Mucosa of gallbladder (tissue), 1 donor: ENCODE measurements at regions not wholly inside any gene's neighbourhood (a gene's known extent, or its start where the extent isn't known, plus 50 kb on each side); places are given as distances from the start of the nearest gene placed in this dataset.
"Not testable (repeated sequence)": the region's sequence is repeated elsewhere in the genome, so short reads cannot be mapped to it uniquely, and the experiment has no call there.

Experiments
- DNase-seq: peaks from one replicate; pipeline ENCODE4 v3.0.0-alpha.2; 2020; ENCODE audit warnings: low spot score
- donor health status: DM: no; HTN: no; CAD: no.

DNA sequence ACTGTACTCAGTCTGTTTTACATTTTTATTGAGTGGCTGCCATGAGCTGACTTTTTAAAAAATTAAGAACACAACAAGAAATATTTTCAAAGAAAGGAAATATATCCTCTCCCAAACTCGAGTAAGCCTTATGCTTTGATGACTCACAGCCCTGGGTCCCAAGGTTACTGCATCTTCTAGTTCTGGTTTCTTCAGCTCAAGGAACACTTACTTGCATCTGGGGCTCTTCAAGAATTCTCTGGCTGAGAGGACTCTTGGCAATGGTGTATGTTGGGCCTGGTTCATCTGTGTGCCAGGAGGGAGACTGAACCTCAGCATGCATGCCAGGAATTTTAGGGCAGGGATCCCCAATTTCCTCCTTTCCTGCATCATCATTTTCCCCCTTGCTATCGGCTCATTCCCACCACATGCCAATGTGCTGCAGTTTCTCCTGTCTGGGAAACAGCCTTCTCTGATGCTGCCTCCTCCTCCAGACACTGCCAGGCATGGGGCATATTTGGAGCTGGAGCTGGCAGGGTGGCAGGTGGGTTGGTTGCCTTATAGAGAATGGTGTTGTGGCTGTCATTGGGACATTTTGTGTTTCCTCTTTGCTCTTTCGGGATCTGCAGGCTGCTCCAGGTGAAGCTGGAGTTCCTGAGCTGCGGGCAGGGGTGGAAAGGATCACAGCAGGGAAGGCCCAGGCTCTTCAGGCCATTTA is 192.2 kb upstream of the HS6ST1 start:
- no peak for DNase-seq

DNA sequence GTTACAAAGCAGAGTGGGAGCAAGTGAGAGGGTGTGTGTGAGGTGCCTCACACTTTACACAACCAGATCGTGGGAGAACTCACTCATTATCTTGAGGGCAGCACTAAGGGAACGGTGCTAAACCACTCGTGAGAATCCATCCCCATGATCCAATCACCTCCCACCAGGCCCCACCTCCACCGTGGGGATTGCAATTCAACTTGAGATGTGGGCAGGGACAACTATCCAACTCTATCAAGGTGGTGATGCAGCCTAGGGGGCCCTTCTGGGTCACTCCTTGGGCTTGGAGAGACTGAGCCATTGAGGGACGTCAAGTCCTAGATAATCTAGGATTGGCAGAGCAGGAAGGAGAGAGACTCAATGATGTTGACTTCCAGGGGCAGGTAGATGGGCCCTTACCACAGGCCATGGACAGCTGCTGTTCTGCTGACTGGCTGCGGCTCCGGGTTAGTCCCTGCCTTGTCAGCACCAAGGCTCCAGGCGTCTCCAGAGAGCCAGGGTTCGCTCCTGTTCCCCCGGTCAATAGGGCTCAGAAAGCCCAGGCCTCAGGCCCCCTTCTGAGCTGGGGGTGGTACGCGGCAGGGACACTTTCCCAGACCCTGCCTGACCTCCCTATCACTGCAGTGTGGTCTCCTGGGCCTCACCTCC is 193.2 kb upstream of the HS6ST1 start:
- no peak for DNase-seq

DNA sequence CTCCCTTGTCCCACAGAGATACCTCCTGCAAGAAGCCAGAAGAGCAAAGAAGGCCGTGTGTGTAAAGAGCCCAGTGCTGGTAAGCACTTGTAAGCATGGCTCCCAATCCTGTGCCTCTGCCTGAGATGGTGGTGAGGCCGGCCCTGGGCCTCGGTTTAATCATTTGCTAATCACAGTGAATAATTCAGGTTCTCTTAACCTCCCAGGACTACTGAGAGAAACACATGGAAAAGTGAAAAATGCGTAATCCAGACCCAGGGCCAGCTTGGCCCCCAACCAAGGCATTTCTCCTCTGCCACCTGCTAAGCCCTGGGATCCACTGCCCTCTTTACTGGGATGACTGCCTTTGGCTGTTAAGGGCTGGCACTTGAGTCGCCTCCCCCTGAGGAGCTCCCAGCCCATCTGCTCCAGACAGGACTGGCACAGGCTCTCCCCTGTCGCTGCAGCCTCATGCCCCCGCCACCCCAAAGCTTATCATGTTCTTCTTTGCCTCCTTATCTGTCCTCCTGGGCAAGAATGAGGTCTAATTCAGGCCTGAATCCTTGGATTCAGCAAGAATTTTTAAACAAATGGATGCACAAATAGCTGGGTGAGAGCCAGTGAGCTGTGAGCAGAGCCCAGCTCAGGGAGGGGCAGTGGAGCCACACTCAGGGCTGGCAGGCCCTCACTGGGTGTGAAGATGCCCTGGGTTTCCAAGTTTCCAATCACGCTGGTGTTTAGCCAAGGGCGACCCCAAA is 193.9 kb upstream of the HS6ST1 start:
- no peak for DNase-seq

GRCh38 chr2:128513116-128513960 is 194.7 kb upstream of the HS6ST1 start:
- DNase-seq: no peak

DNA sequence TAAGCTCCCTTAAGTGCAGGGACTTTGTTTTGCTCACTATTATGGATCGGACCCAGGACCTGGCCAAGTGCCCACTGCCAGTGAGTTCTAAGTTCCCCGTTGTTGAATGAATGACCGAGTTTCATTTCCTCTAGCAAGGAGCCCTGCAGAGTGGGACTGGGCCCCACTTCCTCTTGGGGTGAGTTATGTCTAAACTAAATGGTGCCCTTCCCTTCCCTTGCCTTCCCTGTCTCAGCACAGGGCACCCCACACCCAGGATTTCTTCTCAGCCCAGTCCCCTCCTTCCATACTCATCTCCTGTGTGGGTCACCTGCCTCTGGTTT is 195.3 kb upstream of the HS6ST1 start:
- no peak for DNase-seq

DNA sequence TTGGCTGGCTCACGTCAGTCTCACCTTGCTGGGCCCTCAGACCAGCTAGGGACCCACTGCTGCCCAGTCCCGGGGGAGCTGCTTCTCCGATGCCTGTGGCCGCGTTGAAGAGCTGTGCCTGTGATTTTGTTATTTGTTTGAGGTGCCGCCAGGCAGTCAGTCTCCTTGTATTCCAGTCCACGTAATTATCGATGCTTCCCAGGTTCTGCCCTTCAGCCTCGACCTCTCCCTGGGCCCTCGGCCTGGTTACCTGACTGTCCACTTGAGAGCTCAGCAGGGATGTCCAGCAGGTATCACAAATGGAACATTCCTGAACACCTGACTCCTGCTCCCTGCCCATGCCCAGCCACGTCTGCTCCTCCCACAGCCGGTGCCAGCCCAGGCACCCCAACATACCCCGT is 195.9 kb upstream of the HS6ST1 start:
- DNase-seq: no peak

DNA sequence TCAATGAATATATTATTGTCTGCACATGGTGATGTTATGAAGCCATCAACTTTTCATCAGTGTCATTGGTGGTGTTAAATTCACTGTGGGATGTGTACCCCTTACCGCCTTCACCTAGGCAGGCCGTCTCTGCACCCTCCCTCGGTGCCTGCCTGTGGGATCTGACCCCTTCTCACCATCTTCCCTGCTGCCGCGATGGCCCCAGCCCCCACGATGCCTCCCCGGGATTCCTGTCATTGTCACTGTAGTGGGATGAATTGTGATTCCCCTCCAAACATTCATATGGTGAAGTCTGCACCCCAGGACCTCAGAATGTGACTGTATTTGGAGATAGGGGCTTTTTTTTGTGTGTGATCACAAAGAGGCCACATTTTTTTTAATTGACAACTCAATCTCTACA is 198.3 kb upstream of the HS6ST1 start:
- no peak for DNase-seq

DNA sequence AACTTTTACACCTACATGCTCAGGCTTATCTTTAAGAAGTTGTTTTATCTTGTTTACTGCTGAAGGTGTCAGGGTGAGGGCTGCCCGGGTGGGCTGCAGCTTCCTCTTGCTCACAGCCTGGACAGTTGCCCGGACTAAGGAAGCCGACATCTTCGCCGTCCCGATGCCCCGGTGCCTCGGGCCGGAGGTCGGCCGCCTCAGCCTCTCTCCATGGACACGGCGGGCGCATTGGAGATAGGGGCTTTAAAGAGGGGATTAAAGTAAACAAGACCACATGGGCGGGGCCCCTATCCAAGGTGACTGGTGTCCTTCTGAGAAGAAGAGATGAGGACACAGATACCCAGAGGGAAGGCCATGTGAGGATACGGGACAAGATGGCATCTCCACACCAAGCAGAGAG is 200.4 kb upstream of the HS6ST1 start:
- DNase-seq: not testable (repeated sequence)

DNA sequence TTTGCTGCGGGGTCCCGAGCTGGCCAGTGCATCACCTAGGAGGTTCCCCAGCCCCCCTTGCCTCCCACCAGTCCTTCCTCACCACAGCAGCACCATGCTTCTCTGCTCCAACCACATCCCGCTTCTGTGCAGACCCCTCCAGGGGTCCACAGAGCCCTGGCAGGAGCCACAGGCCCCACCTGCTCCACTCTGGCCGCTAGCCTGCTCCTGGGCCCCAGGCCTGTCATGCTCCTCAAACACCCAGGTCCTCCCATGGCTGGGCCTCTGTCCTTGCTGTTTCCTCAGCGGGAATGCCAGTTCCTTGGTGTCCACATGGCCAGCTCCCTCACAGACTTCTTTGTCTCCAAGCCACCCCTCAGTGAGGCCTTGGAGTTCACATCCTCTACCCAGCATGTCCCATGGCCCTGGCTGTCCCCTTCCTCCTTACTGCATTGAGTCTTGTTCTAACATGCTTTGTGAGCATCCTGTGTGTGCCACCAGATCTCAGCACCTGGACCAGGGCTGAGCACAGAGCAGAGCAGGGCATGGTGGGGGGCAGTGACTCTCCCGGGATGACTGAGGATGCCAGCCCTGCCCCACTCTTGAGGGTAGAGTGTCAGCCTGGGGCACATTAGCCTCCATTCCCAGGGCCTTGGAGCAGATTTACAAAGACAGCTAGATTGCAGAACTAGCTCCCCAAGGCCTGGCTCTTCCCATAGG is 201.0 kb upstream of the HS6ST1 start:
- no peak for DNase-seq

GRCh38 chr2:128520340-128520739 is 201.7 kb upstream of the HS6ST1 start:
- DNase-seq: no peak

GRCh38 chr2:128520791-128521190 is 202.1 kb upstream of the HS6ST1 start:
- DNase-seq: no peak

DNA sequence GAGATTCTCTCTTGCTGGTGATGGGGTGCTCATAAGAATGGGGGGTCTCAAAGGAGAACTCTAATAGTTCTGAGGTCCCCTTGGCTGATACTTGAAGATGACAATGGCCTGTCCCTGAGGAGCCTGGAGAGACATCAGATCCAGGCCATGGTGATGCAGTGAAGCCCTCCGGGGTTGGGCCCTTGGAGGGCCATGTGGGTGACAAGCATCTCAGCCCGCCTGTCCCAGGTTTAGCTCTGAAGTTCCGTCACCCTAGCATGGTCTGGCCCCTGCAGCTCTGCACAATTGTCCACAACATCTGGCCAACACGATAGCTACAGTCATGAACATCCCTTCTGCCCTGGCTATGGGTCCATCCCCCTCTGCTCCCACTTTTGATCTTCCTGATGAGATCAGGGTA is 202.8 kb upstream of the HS6ST1 start:
- DNase-seq: no peak

DNA sequence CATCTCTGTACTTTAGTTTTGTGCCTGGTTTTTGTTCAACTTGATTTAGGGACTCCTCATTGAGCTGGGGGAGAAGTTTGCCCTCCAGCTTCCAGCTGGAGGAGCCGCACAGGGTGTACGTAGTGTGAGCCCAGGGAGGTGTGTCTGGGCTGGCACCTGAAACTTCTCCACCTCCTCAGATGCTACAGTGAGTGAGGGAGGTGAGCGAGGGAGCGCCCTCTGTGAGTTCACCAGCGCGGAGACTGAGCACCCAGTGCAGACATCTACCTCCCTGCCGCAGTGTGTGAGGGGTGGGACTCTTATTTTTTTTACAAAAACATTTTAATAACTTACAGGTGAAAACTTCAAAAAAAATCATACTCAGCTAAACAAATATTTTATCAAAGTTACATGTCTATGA is 204.2 kb upstream of the HS6ST1 start:
- DNase-seq: no peak

DNA sequence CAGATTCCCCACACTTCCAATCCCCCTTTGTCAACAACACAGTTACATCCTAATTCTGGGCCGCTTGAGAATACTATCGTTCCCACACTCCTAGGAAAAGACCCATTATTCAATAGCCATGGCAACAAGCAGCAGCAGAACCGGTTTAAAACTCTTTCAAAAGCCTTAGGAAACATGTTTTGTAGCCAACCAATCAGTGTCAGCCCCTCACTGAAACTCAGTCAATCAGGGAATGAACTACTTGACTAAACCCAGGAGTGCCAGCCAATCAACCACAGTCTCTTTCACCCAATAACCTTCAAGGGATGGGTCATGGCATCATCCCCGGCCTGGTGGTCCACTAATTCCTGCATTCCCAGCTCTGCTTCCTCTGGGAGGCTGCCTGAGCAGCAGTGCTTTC is 204.8 kb upstream of the HS6ST1 start:
- DNase-seq: no peak

DNA sequence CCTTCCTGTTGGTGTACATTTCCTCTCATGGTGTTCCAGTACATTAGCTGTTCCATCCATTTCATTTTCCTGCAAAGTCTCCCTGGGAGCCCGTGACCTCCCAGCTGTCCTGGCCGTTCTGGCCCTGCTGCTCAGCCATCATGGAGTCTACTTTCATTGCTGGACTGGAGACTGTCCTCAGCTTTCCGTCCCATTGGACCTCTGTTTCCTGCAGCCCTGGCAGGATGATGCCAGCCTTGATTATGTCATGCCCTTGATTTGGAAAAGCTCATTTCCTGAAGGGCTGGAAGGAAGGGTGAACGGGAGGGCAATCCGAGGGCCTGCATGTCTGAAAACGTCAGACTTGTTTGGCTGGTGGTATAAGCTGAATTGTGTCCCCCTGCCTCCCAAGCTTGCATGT is 205.5 kb upstream of the HS6ST1 start:
- DNase-seq: no peak

GRCh38 chr2:128525653-128526052 is 207.0 kb upstream of the HS6ST1 start:
- no peak for DNase-seq

DNA sequence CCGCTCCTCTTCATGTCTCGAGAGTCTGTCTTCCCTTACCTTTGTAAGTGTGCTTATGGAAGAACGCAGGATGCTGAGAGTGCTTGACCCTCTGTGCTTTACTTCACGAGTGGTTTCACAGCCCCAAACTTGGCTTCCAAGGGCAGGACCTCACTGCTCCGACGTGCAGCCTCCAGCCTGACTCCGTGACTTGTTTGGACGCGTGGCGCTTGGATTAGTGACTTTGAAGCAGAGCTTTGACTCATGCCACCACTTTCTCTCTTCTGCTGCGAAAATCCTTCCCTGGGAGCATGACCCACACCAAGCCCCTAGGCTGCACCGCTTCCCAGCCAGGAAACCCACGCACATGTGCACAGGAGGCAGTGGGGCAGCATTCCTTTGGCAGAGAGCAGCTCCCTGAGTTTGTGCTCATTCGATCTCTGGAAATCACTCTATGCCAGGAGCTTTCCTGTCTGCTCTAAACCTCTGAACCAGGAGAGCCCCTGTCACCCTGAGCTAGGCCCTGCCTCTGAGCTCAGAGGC is 207.8 kb upstream of the HS6ST1 start:
- no peak for DNase-seq

DNA sequence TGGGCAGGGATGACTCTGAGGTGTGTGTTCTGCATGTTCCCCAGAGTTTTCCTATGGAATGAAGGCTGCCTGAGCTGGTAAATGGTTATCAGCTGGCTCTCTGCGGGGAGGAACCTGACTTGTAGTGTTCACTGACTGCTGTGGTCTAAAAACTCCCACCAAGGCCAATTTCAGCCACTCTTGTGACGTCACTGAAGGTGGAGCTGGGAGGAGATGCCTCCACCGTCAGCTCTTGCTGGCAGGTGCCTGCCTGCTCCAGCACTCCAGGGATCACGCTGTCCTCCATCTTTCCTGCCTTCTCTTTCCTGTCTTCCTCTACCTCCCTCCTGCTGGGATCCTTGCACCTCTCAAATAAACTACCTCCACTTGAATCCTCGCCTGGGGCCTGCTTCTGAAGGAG is 209.5 kb upstream of the HS6ST1 start:
- DNase-seq: no peak

DNA sequence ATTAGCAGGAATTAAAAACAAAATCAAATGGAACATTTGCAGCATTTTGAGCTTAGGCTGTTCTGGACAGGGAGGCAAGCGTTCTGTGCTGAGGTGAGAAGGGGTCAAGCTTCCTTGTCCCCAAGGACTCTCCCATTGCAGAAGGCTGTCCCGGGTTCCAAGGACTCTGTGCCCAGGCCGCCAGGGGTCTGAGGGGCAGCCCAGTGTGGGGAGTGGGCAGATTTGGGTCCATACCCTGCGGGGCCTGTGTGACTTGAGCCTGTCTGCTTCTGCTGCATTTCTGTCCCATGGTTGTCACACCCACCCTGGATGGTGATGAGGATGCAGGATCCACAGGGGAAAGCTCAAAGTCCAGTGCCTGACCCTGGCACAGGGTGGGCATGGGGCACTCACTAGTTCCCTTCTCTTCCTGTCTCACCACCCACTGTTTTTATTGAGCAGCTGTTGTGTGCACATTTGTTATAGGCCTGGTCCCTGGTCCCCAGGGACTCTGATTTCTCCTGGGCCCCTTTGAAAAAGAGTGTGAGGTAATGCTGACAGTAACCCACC is 211.4 kb upstream of the HS6ST1 start:
- no peak for DNase-seq

DNA sequence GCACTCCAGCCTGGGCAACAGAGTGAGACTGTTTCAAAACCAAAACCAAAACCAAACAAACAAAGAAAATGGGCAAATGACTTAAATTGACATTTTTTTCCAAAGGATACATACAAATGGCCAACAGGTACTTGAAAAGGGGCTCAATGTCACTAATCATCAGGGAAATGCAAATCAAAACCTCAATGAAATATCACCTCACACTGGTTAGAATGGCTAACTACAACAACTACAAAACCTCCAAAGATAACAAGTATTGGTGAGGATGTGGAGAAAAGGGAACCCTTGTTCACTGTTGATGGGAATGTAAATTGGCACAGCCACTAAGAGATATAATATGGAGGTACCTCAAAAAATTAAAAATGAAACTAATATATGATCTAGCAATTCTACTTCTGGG is 213.2 kb upstream of the HS6ST1 start:
- DNase-seq: no peak

GRCh38 chr2:128533101-128533500 is 214.4 kb upstream of the HS6ST1 start:
- no peak for DNase-seq
